ENCODE measurements at regions not wholly inside any gene's neighbourhood (a gene's known extent, or its start where the extent isn't known, plus 50 kb on each side); places are given as distances from the start of the nearest gene placed in this dataset.

DNA sequence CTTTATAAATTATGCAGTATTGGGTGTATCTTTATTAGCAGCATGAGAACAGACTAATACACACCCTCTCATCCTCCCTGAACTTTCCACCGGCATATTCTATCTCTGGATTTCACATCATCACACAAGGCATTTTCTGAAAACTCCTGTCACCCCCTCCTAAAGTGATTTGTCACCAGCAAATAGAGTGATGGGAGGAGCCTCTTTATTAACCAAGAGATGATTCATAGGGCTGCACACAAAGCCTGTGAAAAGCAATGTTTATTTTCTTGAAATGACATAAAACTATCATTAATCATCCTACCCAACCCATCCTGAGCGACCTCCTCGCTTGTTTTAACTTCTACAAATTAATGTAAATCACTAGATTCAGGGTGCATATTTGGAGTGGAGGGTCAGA lies 394.7 kb upstream of the SULF2 start:
- no peak for DNase-seq (ENCODE audit: low spot score)

DNA sequence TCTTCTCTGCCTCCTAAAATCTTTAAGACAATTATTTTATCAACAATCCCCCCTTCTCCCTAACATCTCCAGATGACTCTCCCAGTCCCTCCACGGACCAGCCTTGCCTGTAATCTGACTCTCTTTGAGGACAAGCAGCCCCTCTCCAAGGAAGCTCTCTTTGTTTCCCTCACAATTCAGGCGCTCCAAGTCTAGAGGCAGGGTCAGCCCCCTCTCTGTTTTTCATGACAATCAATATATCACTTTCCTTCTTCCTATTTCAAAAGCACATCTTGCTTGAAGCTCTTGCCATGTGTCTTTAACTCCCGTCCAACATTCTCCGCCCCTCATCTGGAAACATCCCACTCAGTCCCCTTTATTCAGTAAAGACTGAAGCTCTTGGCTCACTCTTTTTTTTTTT lies 393.4 kb upstream of the SULF2 start:
- no peak for DNase-seq (ENCODE audit: low spot score)

DNA sequence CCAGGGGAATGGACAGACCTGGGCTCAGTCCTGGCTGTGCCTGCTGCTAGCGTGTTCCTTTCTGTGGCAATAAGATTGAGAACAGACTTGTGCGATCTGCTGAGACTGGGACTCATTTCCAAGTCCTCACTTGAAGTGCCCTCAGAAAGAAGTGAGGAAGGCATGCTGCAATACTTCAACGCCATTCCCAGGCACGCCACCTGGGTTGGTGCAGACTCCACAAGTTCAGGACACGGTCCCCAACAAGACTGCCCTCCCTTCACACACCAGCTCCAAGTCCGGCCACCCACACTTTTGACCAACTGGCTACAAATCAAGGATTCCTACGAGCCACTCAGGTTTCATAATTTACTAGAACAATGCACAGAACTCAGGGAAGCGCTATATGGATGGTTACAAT lies 391.8 kb upstream of the SULF2 start:
- DNase-seq (ENCODE audit: low spot score), result no peak

DNA sequence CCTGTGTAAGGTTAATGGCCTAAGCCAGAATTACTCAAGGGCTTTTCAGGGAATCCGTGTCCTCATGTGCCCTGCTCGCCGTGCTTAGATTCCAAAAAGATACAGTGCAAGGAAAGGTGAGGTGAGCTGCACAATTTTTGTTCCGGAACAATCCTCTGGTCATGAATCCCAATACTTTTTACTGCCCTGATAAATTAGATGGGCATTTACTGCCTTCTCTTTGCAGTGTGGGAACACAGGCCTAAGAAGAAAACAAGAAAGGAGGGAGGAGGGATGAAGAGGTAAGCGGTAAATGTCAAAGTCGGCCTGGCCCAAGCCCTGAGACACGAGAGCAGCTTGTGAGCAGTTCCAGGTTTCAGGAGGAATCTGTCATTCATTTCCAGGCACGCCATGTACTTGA lies 390.9 kb upstream of the SULF2 start:
- DNase-seq (ENCODE audit: low spot score), result no peak

DNA sequence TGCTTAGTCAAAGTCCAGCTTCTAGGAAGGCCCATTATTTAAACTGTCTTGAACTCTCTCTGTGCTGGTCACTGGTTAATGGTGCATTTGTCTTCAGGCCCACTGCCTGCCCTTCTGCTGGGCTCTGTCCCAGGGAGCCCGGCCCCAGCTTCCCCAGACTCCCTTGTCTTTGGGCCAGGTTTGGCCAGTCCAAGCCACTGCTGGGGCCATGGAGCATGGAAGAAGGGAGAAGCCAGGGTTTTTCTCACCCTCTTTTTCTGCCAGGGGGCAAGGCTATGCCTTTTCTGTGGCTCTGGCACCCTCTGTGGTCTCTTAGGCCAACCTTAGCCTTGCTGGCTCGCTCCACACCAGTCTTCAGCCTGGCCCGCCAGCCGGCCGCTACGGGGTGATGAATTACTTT lies 390.0 kb upstream of the SULF2 start:
- DNase-seq (ENCODE audit: low spot score), result no peak

DNA sequence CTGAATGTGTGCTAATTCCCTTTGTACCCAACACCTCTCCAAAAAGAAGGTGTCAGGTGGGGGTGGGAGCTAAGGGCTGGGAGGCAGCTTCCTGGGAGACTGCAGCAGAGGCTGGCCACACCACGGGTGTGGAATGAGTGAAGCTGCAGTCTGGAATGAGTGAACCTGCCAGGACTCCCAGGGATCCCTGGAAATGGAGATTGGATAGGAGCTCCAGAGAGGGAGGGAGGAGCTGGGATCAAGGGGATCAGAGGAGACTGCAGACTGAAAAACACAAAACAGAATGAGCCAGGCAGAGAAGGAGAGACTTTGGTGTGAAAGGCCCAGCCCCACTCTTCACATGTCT lies 387.0 kb upstream of the SULF2 start:
- DNase-seq (ENCODE audit: low spot score), result no peak

DNA sequence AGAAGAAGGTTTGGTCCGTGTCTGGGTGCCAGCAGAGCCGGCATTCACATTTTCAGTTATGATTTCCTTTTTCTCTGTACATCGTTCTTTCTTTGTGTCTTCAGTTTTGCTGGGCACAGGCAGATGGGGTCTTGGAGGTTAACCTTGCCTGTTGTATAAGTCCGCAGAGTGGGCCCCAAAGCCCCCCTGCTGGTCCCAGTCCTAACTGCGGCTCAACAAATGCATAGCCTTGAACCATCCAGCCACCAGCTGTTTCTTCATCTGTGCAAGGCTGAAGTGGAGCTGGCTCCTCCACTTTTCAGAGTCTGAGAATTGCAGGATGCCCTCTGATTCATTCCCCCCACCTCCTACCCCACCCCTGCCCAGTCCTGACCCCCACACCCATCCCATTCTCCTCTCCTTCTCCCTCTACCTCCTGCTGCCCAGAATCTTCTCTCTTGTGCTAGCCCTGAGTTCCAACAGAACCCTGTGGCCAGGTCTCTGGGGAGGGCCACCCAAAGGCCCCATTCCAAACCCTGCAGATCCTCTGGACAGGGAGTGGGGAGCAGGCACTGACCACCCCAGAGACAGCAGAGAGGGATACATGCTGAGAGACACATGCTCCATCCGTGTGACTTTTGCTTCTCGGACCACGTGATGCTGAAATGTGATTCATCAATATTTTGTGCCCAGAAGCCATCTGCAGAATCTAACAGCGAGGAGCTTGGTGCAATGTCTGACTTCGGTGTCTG lies 386.5 kb upstream of the SULF2 start:
- no peak for DNase-seq (ENCODE audit: low spot score)

DNA sequence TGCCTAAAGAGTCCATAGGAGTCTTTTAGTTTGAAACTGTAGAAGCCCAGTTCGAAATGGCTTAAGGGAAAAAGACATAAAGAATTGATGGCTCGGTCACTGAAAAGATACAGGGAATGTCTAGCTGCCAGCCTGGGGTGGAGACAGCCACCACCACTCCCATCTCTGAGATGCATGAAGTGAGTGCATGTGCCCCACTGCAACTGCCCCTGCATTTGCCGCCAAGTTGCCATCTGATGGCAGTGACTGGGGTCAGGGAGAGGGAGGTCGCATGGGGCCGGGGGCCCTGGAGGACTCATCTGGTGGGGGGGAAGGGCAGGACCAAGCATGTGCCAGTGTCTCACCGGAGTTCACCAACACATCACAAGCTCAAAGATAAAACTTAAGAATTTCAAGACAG lies 385.8 kb upstream of the SULF2 start:
- DNase-seq (ENCODE audit: low spot score), result no peak

DNA sequence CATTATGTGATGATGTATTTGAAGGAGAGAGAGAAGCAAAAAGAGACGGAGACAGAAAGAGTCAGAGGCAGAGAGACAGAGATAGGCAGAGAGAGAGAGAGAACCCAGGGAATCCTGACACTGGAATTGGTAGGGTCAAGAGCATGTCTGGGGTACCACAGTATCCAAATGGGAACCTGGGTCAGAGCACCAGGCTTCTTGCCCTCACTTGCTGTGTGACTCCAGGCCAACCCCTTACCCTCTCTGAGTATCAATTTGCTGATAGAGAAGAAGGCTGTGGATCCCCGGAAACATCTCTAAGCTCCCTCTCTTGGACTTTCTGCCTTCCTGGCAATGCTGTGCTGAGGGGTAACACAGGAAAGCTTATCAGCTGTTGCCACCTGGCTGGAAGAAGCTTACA lies 385.3 kb upstream of the SULF2 start:
- DNase-seq (ENCODE audit: low spot score), result no peak

DNA sequence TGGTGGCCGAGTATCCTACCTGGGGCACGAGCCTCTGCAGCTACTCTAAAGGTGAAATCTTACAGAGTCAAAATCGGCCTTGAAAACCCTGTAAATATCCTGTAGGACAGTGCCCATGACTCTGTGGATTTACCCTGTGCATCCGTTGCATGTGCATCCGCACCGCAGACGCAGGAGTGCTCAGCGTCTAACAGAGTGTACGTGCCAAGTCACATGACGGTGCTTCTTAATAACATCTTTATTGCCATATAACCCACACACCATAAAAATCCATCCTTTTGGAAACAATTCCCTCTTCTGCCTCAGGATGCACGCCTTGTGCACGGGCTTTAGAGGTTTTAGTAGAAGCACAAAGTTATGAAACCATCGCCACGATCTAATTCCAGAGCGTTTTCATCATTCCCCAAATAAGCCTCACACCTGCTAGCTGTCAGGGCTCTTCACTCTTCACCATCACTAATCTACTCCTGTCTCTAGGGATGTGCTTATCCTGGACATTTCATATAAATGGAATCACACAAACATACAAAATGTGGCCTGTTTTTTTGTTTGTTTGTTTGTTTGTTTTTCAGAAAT lies 384.5 kb upstream of the SULF2 start:
- DNase-seq (ENCODE audit: low spot score), result no peak

DNA sequence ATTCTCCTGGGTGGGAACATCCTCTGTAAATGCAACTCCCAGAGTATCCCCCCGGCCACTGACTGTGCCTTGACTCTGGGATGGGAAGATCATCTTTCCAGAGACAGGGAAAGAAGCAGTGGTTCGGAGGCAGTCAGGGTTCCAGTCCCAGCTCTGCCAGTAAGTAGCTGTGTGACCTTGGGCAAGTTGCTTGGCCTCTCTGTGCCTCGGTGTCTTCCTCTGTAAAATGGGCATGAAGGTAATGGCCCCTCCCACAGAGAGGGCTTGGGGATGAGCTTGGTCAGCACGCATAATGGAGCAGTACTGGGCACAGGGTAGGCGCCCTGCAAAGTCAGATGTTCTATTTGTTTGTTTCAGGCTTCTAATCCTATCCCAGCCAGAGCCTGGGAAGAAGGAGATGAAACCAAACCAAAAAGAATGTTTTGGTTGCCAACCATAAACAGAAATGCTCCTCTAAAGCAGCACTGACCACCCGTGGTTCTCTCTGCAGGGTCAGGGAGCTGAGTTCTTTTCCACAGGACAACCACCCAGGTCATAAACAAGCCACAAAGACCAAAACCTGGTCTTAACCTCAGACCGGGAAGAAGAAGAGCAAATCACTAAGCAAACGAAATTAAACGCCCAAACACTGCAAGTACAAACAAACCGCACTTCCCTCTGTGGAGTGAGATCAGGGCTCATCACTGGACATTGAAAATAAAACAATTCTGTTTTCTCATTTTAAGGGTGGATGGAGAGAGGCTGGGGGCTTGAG lies 381.0 kb upstream of the SULF2 start:
- DNase-seq (ENCODE audit: low spot score), result no peak

DNA sequence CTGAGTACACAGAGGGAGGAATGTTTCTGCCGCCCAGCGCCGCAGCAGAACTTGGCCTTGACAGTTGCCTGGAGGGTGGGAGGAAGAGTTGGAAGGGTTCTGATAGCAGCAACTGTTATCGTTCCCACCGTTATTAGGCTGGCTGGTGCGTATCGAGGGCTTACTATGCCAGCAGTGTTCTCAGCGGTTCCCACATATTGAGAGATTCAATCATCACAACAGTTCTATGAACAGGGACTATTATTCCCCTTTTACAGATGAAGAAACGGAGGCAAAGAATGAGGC lies 380.1 kb upstream of the SULF2 start:
- no peak for DNase-seq (ENCODE audit: low spot score)

DNA sequence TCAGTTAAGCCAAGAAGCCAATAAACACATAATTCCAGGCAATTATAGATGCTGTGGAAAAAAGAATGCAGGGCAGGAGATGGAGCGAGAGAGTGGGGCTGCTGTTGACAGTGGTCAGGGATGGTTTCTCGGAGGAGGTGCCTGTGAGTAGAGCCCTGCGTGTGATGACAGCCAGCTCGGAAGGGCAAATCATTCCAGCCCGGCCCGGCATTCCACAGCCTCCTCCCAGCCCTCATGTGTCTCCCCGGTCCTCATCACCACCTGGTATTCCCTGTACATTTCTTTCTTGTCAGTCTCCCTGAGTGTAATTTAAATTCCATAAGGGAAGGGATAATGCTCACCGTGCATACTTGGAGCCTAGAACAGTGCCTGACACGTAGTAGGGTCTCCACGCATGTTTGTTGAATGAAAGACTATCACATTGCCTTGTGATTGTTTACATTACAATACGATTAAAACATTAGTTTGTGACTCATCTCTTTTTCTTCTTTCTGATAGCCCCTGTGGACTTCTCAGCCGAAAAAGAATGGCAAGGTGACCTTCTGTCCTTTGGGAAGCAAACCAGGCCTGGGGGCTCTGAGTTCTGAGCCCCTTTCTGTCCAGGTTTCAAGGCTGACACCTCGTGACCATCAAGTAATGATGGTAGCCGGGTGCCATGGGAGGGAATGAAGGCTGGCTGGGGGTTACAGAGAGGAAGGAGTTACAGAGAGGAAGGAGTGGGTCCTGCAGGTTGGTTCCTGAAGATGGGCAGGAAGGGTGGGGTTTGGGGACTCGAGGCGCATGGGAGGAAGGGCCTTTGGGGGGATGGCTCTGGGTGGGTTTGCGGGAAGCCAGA lies 379.5 kb upstream of the SULF2 start:
- DNase-seq (ENCODE audit: low spot score), result no peak

DNA sequence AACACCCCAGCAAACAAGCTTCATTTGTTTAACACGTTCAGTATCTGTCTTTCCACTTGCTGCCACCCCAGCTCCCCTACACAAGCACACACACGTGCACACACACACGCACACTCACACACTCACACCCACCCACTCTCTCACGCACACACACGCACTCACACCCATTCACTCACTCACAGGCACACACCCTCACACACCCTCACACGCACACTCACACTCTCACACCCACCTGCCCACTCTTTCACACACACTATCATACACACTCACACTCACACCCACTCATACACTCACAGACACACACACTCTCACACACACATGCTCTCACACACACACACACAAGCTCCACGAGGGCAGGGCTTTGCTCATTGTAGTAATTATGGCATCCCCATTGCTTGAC lies 378.8 kb upstream of the SULF2 start:
- DNase-seq (ENCODE audit: low spot score), result no peak

DNA sequence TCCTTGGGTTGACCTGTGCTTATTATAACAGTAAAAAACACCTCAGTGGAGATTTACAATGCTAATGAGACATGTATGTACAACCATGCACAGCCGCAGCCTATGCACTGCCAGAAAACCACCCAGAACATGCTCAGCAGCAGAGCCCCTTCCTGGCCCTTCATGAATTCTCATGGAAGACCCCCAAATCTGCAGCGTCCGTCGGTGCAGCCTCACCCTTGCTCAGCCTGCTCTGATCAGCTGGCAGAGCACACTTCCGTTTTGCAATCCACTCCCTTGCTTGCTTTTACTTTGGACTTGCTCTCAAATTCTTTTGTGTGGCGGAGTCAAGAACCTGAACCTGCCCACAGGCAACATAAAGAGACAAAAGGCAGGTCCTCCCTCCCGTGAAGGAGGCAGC lies 378.2 kb upstream of the SULF2 start:
- DNase-seq (ENCODE audit: low spot score), result no peak

DNA sequence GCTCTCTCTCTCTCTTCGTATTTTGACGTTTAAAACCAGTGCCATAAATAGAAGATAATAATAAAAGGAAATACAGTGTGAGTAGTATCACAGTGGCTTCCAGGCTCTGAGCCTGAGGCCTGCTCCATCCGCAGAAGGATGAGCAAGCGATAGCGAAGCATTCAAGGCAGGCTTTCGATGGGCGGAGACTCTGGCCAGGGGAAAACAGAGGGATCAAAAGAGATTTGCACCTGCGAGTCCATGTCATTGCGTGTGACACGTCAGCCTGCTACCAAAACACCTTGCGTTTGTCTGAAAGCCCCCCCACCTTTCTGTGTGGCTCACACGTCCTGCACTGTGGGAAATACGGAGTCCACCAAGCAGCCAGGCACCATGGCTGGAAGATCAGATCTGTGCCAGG lies 377.3 kb upstream of the SULF2 start:
- no peak for DNase-seq (ENCODE audit: low spot score)

DNA sequence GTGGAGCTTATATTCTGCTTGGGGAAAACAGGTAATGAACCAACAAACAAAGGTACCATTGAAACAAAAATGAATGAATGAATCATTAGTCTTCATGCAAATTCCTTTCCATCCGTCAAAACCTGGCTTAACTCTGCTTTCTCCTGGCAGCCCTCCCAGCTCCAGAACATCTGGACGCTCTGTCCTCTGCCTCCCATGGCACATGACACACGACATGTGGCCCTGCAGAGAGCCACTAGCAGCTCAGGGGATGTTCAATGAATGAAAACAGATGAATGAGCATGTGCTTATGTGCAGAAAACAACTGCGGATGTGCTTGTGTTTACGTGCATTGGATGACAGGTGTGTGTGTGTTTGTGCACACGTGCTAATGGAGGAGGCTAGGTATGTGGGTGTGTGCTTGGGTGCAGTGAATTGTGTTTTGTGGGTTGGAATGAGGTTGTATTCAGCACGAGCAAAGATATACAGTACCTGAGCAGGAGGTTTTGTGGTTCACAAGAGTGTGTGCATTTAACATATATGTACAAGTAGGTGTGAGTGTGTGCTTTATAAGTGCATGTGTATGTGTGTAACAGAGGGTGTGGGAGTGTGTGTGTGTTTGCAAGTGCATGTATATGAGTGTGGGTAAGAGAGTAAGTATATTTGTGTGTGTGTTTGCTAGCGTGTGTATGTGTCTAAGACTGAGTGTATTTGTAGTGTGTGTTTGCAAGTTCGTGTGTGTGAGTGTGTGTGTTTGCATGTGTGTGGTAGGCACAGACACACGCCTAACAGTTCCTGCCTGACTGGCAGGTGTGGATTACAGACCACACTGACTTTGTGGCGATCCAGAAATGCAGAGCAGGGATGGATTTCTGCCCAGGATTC lies 374.1 kb upstream of the SULF2 start:
- DNase-seq (ENCODE audit: low spot score), result no peak

DNA sequence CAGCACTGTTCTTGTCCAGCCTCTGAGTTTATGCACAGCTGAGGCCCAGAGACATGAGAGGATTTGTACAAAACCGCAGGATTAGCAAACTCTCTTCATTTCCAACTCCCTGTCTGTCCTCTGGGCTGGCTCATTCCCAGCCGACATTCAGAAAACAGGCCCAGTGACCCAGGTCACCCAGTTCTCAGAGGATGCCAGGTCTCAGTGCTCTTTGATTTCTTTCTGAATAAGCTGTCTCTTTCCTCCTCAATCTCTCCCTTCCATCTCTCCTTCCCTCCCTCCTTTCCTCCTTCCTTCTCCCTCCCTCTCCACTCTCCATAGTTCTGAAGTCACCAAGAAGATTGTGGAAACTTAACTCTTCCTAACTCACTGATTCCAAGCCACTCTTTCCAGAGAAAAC lies 372.7 kb upstream of the SULF2 start:
- no peak for DNase-seq (ENCODE audit: low spot score)

DNA sequence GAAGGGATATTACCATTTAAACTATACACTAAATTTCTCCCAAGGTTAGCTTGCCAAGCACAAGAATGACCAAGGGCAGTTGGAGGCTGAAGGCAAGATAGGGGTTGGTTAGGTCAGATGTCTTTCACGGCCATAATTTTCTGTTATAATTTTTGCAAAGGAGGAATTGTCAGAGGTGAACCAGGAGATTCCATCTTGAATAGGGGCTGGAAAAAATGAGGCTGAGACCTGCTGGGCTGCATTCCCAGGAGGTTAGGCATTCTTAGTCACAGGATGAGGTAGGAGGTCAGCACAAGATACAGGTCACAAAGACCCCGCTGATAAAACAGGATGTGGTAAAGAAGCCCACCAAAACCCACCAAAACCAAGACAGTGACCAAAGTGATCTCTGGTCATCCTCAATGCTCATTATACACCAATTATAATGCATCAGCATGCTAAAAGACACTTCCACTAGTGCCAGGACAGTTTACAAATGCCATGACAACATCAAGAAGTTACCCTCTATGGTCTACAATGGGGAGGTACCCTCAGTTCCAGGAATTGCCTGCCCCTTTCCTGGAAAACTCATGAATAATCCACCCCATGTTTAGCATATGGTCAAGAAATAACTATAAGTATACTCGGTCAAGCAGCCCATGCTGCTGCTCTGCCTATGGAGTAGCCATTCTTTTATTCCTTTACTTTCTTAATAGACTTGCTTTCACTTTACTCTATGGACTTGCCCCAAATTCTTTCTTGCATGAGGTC lies 371.8 kb upstream of the SULF2 start:
- DNase-seq (ENCODE audit: low spot score), result no peak

DNA sequence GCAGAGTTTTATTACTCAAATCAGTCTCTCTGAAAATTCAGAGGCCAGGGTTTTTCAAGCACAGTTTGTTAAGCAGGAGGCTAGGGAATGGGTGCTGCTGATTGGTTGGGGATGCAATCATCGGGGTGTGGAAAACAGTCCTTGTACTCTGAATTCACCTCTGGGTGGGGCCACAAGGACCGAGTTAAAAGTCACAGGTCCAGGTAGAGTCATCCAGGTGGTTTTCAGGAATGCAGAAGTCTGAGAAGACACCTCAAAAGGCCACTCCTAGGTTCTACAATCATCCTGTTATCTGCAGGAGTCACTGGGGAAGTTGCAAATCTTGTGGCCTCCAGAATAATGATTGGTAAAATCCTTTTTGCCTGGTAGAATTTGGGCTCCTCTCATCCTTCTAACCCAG lies 371.2 kb upstream of the SULF2 start:
- DNase-seq (ENCODE audit: low spot score), result no peak

DNA sequence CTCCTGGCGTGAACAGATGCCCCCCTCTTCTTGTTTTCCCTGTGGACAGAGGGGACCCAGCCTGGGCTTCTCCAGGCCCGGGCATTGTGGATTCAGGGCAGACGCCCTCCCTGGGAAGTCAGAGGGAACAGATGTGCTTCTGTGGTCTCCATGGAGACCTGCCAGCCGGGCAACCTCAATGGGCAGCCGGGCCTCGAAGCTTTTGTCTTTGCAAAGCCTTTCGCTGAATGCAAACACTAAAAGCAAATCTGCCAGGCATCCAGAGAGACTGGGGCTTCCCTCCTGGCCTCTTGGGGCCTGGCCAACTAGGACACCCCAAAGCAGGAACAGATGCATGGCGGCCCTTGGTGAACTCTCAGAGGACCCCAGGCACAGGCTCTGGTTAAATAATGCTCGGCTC lies 370.0 kb upstream of the SULF2 start:
- no peak for DNase-seq (ENCODE audit: low spot score)

All from AG08396 (cell line).